ENCODE measurements at regions not wholly inside any gene's neighbourhood (a gene's known extent, or its start where the extent isn't known, plus 50 kb on each side); places are given as distances from the start of the nearest gene placed in this dataset.
"Not testable (repeated sequence)": the region's sequence is repeated elsewhere in the genome, so short reads cannot be mapped to it uniquely, and the experiment has no call there.

GRCh38 chr13:18714889-18715288 is 466.7 kb downstream of the TUBA3C start:
- DNase-seq (ENCODE audit: low read depth, low spot score) = no peak
- no peak overlapping the region for H3K4me3 ChIP-seq (ENCODE audit: insufficient read length, low read depth)
- H3K9ac ChIP-seq (ENCODE audit: insufficient read length, low read depth) = no peak overlapping the region
- H3K36me3 ChIP-seq (ENCODE audit: insufficient read depth, insufficient read length, low read length) = no peaks in the 10 kb centered on the region
- no peaks in the 10 kb centered on the region for H3K9me3 ChIP-seq (ENCODE audit: insufficient read depth, low read length)
- H3K27me3 ChIP-seq (ENCODE audit: insufficient read depth, insufficient read length) = no peaks in the 10 kb centered on the region
- no peaks in the 10 kb centered on the region for H3K4me1 ChIP-seq (ENCODE audit: insufficient read depth, insufficient read length)
- TF ChIP-seq SUZ12 (IDR thresholded peaks at IDR 0.05; ENCODE audit: extremely low read depth, insufficient read depth, insufficient read length) (no peak), ZNF274 (IDR thresholded peaks at IDR 0.05; ENCODE audit: low read depth, low read length) (no peak), YY1 (IDR thresholded peaks at IDR 0.05; ENCODE audit: insufficient read depth, insufficient read length) (no peak)

GRCh38 chr13:18710673-18711072 is 471.0 kb downstream of the TUBA3C start:
- not testable (repeated sequence) for H3K36me3 ChIP-seq (ENCODE audit: insufficient read depth, insufficient read length, low read length); DNase-seq (ENCODE audit: low read depth, low spot score); H3K9me3 ChIP-seq (ENCODE audit: insufficient read depth, low read length); H3K4me1 ChIP-seq (ENCODE audit: insufficient read depth, insufficient read length); H3K27me3 ChIP-seq (ENCODE audit: insufficient read depth, insufficient read length); H3K4me3 ChIP-seq (ENCODE audit: insufficient read length, low read depth); H3K9ac ChIP-seq (ENCODE audit: insufficient read length, low read depth)

DNA sequence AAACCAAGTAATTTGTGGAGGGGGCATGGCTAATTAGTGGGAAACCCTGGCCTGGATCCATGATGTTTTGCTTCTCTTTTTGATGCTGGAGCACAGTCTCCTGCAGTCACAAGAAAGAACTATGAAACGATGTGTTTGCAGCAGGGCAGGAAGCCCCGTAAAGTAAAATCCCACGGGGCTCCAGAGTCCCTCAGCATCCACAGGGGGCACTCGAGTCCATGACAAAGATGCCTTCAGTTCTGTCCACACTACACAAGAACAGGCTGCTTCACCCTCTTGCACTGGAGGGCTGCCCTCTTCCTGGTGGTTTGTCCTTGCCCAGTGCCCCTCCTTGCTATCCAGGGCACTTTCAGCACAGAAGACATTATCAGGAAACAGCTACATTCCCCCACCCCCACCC is 475.1 kb downstream of the TUBA3C start:
- not testable (repeated sequence) for H3K36me3 ChIP-seq (ENCODE audit: insufficient read depth, insufficient read length, low read length); DNase-seq (ENCODE audit: low read depth, low spot score); H3K4me1 ChIP-seq (ENCODE audit: insufficient read depth, insufficient read length); H3K27me3 ChIP-seq (ENCODE audit: insufficient read depth, insufficient read length); H3K4me3 ChIP-seq (ENCODE audit: insufficient read length, low read depth); H3K9ac ChIP-seq (ENCODE audit: insufficient read length, low read depth); H3K9me3 ChIP-seq (ENCODE audit: insufficient read depth, low read length)

GRCh38 chr13:18702464-18703247 is 479.0 kb downstream of the TUBA3C start:
- not testable (repeated sequence) for DNase-seq (ENCODE audit: low read depth, low spot score); H3K4me1 ChIP-seq (ENCODE audit: insufficient read depth, insufficient read length); H3K4me3 ChIP-seq (ENCODE audit: insufficient read length, low read depth); H3K36me3 ChIP-seq (ENCODE audit: insufficient read depth, insufficient read length, low read length); H3K9ac ChIP-seq (ENCODE audit: insufficient read length, low read depth); H3K27me3 ChIP-seq (ENCODE audit: insufficient read depth, insufficient read length); H3K9me3 ChIP-seq (ENCODE audit: insufficient read depth, low read length)

- not testable (repeated sequence) for H3K9me3 ChIP-seq (ENCODE audit: insufficient read depth, low read length)
Measured at GRCh38 chr13:18698332-18698731, 483.3 kb downstream of the TUBA3C start.

DNA sequence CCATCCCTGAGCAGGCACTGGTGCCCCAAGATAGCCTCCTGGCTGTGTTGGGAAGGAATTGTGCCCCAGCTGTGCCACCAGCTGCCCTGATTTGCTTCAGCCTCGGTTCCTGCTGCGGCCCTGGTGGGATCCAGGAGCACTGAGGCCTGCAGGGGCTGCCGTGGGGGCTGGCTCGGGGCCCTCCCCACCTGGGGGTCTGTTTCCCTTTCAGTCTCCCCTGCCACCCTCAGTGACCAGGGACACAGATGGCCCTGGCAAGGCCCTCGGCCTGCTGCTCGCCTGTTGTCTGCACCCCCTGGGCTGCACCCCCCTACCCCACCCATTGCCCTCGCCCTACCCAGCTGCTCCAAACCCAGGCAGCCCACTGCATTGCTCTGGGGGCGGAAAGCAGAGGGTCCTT is 483.8 kb downstream of the TUBA3C start:
- not testable (repeated sequence) for H3K4me3 ChIP-seq (ENCODE audit: insufficient read length, low read depth); H3K27me3 ChIP-seq (ENCODE audit: insufficient read depth, insufficient read length); H3K36me3 ChIP-seq (ENCODE audit: insufficient read depth, insufficient read length, low read length); H3K4me1 ChIP-seq (ENCODE audit: insufficient read depth, insufficient read length); H3K9me3 ChIP-seq (ENCODE audit: insufficient read depth, low read length); DNase-seq (ENCODE audit: low read depth, low spot score); H3K9ac ChIP-seq (ENCODE audit: insufficient read length, low read depth)

More at GRCh38 chr13:18698332-18698731, 483.3 kb downstream of the TUBA3C start:
- DNase-seq (ENCODE audit: low read depth, low spot score); H3K27me3 ChIP-seq (ENCODE audit: insufficient read depth, insufficient read length); H3K4me3 ChIP-seq (ENCODE audit: insufficient read length, low read depth); H3K9ac ChIP-seq (ENCODE audit: insufficient read length, low read depth); H3K36me3 ChIP-seq (ENCODE audit: insufficient read depth, insufficient read length, low read length); H3K4me1 ChIP-seq (ENCODE audit: insufficient read depth, insufficient read length): not testable (repeated sequence)

GRCh38 chr13:18697221-18697620 is 484.4 kb downstream of the TUBA3C start:
- not testable (repeated sequence) for DNase-seq (ENCODE audit: low read depth, low spot score); H3K4me3 ChIP-seq (ENCODE audit: insufficient read length, low read depth); H3K9ac ChIP-seq (ENCODE audit: insufficient read length, low read depth); H3K9me3 ChIP-seq (ENCODE audit: insufficient read depth, low read length); H3K4me1 ChIP-seq (ENCODE audit: insufficient read depth, insufficient read length); H3K36me3 ChIP-seq (ENCODE audit: insufficient read depth, insufficient read length, low read length); H3K27me3 ChIP-seq (ENCODE audit: insufficient read depth, insufficient read length)

- not testable (repeated sequence) for H3K27me3 ChIP-seq (ENCODE audit: insufficient read depth, insufficient read length); H3K36me3 ChIP-seq (ENCODE audit: insufficient read depth, insufficient read length, low read length); H3K9me3 ChIP-seq (ENCODE audit: insufficient read depth, low read length); H3K9ac ChIP-seq (ENCODE audit: insufficient read length, low read depth); DNase-seq (ENCODE audit: low read depth, low spot score); H3K4me1 ChIP-seq (ENCODE audit: insufficient read depth, insufficient read length); H3K4me3 ChIP-seq (ENCODE audit: insufficient read length, low read depth)
Measured at GRCh38 chr13:18677403-18677802, 504.2 kb downstream of the TUBA3C start.

GRCh38 chr13:18675268-18675667 is 506.4 kb downstream of the TUBA3C start:
- not testable (repeated sequence) for DNase-seq (ENCODE audit: low read depth, low spot score); H3K9ac ChIP-seq (ENCODE audit: insufficient read length, low read depth); H3K9me3 ChIP-seq (ENCODE audit: insufficient read depth, low read length); H3K36me3 ChIP-seq (ENCODE audit: insufficient read depth, insufficient read length, low read length); H3K27me3 ChIP-seq (ENCODE audit: insufficient read depth, insufficient read length); H3K4me3 ChIP-seq (ENCODE audit: insufficient read length, low read depth); H3K4me1 ChIP-seq (ENCODE audit: insufficient read depth, insufficient read length)

- H3K9ac ChIP-seq (ENCODE audit: insufficient read length, low read depth); H3K4me3 ChIP-seq (ENCODE audit: insufficient read length, low read depth); H3K27me3 ChIP-seq (ENCODE audit: insufficient read depth, insufficient read length); H3K36me3 ChIP-seq (ENCODE audit: insufficient read depth, insufficient read length, low read length); H3K4me1 ChIP-seq (ENCODE audit: insufficient read depth, insufficient read length); DNase-seq (ENCODE audit: low read depth, low spot score); H3K9me3 ChIP-seq (ENCODE audit: insufficient read depth, low read length): not testable (repeated sequence)
Measured at GRCh38 chr13:18673794-18674193, 507.8 kb downstream of the TUBA3C start.

DNA sequence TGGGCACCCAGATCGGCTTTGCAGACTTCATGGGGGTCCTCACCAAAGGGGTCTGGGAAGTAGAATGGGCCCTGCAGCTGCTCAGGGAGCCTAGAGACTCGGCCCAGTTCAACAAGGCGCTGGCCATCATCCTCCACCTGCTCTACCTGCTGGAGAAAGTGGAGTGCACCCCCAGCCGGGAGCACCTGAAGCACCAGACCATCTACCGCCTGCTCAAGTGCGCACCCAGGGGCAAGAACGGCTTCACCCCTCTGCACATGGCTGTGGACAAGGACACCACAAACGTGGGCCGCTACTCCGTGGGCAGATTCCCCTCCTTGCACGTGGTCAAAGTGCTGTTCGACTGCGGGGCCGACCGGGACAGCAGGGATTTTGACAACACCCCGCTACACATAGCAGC is 515.0 kb downstream of the TUBA3C start:
- not testable (repeated sequence) for H3K27me3 ChIP-seq (ENCODE audit: insufficient read depth, insufficient read length); DNase-seq (ENCODE audit: low read depth, low spot score)

DNA sequence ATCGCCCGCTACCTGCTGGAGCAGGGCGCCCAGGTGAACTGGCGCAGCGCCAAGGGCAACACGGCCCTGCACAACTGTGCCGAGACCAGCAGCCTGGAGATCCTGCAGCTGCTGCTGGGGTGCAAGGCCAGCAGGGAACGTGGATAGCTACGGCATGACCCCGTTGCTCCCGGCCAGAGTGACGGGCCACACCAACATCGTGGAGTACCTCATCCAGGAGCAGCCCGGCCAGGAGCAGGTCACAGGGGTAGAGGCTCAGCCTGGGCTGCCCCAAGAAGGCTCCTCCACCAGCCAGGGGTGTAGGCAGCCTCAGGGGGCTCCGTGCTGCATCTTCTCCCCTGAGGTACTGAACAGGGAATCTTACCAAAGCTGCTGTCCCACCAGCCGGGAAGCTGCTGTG is 515.9 kb downstream of the TUBA3C start:
- not testable (repeated sequence) for DNase-seq (ENCODE audit: low read depth, low spot score); H3K4me1 ChIP-seq (ENCODE audit: insufficient read depth, insufficient read length); H3K4me3 ChIP-seq (ENCODE audit: insufficient read length, low read depth); H3K9ac ChIP-seq (ENCODE audit: insufficient read length, low read depth); H3K36me3 ChIP-seq (ENCODE audit: insufficient read depth, insufficient read length, low read length); H3K9me3 ChIP-seq (ENCODE audit: insufficient read depth, low read length); H3K27me3 ChIP-seq (ENCODE audit: insufficient read depth, insufficient read length)

More for the DNA sequence above, 515.0 kb downstream of the TUBA3C start:
- H3K4me3 ChIP-seq (ENCODE audit: insufficient read length, low read depth); H3K9ac ChIP-seq (ENCODE audit: insufficient read length, low read depth); H3K9me3 ChIP-seq (ENCODE audit: insufficient read depth, low read length); H3K36me3 ChIP-seq (ENCODE audit: insufficient read depth, insufficient read length, low read length); H3K4me1 ChIP-seq (ENCODE audit: insufficient read depth, insufficient read length): not testable (repeated sequence)
